ENCODE measurements at regions not wholly inside any gene's neighbourhood (a gene's known extent, or its start where the extent isn't known, plus 50 kb on each side); places are given as distances from the start of the nearest gene placed in this dataset.

DNA sequence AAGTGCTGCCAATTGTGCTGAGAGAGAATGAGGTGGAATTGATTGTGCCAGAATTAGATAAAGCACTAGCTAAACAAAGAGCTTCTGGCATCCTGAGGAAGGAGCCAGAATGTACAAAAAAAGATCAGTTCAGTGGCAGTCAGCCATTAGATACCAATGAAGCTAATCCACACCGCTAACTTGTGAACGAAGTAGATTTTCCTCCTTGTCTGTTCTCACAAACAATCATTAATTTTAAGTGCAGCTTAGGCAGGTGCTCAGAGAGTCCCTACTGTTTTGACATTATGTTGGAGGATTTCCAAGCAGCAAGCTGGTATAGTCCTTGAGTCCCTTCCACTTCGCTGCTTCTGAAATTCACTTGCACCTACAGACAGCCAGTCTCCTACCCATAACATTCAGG is 617.4 kb downstream of the CENPC start:
- Histone ChIP-seq H3K4me3 (ENCODE audit: low read depth in 2 of 2, low read length in 2 of 2) (no peak overlapping the region), H3K4me1 (ENCODE audit: control insufficient read depth, insufficient read depth, low read length) (no peaks in the 10 kb centered on the region), H3K27me3 (ENCODE audit: control insufficient read depth, insufficient read depth, low read length) (no peaks in the 10 kb centered on the region), H3K9me3 (ENCODE audit: control insufficient read depth, insufficient read depth, low read depth, low read length) (no peaks in the 10 kb centered on the region), H3K27ac (ENCODE audit: low read length) (no peak overlapping the region), H3K36me3 (ENCODE audit: control insufficient read depth, insufficient read depth, low read length) (no peaks in the 10 kb centered on the region)
- DNase-seq (ENCODE audit: low read depth, low spot score), result no peak
- in situ Hi-C loops (cut with HindIII; ENCODE audit: low pct_unique_long_range_greater_than_20kb, low sequenced_read_pairs) (no loop called here), intact Hi-C loops (cut with micrococcal nuclease; ENCODE audit: unreplicated experiment) (no loop called here)
- POLR2A ChIA-PET, result interaction anchor here (0.6 kb wide), 1 partner anchor 784 kb away, joined by 5 read pairs; no protein-coding TSS in a partner anchor
- BruUV-seq (replicated peaks), result no TSS peak
- CTCF ChIA-PET, result no interaction called here
- TF ChIP-seq SIN3A (IDR thresholded peaks at IDR 0.05; ENCODE audit: borderline replicate concordance, insufficient read depth, low read depth, low read length) (no peak), TCF7L2 (IDR thresholded peaks at IDR 0.05; ENCODE audit: low read depth, low read length) (no peak), POLR2AphosphoS5 (IDR thresholded peaks at IDR 0.05; ENCODE audit: low read depth, low read length) (no peak)
- TF ChIP-seq, protein P1, sequence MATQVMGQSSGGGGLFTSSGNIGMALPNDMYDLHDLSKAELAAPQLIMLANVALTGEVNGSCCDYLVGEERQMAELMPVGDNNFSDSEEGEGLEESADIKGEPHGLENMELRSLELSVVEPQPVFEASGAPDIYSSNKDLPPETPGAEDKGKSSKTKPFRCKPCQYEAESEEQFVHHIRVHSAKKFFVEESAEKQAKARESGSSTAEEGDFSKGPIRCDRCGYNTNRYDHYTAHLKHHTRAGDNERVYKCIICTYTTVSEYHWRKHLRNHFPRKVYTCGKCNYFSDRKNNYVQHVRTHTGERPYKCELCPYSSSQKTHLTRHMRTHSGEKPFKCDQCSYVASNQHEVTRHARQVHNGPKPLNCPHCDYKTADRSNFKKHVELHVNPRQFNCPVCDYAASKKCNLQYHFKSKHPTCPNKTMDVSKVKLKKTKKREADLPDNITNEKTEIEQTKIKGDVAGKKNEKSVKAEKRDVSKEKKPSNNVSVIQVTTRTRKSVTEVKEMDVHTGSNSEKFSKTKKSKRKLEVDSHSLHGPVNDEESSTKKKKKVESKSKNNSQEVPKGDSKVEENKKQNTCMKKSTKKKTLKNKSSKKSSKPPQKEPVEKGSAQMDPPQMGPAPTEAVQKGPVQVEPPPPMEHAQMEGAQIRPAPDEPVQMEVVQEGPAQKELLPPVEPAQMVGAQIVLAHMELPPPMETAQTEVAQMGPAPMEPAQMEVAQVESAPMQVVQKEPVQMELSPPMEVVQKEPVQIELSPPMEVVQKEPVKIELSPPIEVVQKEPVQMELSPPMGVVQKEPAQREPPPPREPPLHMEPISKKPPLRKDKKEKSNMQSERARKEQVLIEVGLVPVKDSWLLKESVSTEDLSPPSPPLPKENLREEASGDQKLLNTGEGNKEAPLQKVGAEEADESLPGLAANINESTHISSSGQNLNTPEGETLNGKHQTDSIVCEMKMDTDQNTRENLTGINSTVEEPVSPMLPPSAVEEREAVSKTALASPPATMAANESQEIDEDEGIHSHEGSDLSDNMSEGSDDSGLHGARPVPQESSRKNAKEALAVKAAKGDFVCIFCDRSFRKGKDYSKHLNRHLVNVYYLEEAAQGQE (IDR thresholded peaks at IDR 0.05; ENCODE audit: insufficient read depth in 1 of 2, low read depth in 2 of 2, low read length in 1 of 2), result no peak
- TF ChIP-seq, protein P2, sequence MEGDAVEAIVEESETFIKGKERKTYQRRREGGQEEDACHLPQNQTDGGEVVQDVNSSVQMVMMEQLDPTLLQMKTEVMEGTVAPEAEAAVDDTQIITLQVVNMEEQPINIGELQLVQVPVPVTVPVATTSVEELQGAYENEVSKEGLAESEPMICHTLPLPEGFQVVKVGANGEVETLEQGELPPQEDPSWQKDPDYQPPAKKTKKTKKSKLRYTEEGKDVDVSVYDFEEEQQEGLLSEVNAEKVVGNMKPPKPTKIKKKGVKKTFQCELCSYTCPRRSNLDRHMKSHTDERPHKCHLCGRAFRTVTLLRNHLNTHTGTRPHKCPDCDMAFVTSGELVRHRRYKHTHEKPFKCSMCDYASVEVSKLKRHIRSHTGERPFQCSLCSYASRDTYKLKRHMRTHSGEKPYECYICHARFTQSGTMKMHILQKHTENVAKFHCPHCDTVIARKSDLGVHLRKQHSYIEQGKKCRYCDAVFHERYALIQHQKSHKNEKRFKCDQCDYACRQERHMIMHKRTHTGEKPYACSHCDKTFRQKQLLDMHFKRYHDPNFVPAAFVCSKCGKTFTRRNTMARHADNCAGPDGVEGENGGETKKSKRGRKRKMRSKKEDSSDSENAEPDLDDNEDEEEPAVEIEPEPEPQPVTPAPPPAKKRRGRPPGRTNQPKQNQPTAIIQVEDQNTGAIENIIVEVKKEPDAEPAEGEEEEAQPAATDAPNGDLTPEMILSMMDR (IDR thresholded peaks at IDR 0.05), result no peak
- ATAC-seq, result no peak

DNA sequence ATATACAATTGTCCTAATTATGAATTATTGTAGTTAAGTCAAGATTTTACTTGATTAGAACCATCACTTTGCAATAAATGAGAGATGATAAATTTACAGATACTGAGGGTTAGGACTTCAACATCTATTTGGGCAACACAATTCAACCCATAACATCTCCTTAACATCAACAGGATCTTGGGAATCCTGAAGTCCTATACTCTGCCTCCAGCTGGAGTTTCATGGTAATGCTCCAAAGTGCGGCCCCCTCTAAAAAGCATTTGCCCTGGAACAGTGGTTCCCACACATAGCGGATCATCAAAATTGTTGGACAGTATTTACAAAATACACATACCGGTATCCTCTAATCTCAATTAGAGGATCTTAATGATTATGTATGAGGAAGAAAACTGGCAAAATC is 618.6 kb downstream of the CENPC start:
- H3K36me3 ChIP-seq (ENCODE audit: control insufficient read depth, insufficient read depth, low read length), result no peaks in the 10 kb centered on the region
- H3K27me3 ChIP-seq (ENCODE audit: control insufficient read depth, insufficient read depth, low read length), result no peaks in the 10 kb centered on the region
- H3K4me1 ChIP-seq (ENCODE audit: control insufficient read depth, insufficient read depth, low read length), result no peaks in the 10 kb centered on the region
- no peak overlapping the region for H3K27ac ChIP-seq (ENCODE audit: low read length)
- H3K4me3 ChIP-seq (ENCODE audit: low read depth in 2 of 2, low read length in 2 of 2), result no peak overlapping the region
- no peak for DNase-seq (ENCODE audit: low read depth, low spot score)
- intact Hi-C loops (cut with micrococcal nuclease; ENCODE audit: unreplicated experiment), result no loop called here
- TF ChIP-seq TCF7L2 (IDR thresholded peaks at IDR 0.05; ENCODE audit: low read depth, low read length) (no peak), POLR2AphosphoS5 (IDR thresholded peaks at IDR 0.05; ENCODE audit: low read depth, low read length) (no peak), SIN3A (IDR thresholded peaks at IDR 0.05; ENCODE audit: borderline replicate concordance, insufficient read depth, low read depth, low read length) (no peak)
- TF ChIP-seq, protein P1 (IDR thresholded peaks at IDR 0.05; ENCODE audit: insufficient read depth in 1 of 2, low read depth in 2 of 2, low read length in 1 of 2), result no peak
- TF ChIP-seq, protein P2 (IDR thresholded peaks at IDR 0.05), result no peak
- CTCF ChIA-PET, result no interaction called here
- H3K9me3 ChIP-seq (ENCODE audit: control insufficient read depth, insufficient read depth, low read depth, low read length), result no peaks in the 10 kb centered on the region
- no TSS peak for BruUV-seq (replicated peaks)
- ATAC-seq, result no peak
- in situ Hi-C loops (cut with HindIII; ENCODE audit: low pct_unique_long_range_greater_than_20kb, low sequenced_read_pairs), result no loop called here
- POLR2A ChIA-PET, result no interaction called here

Data from Panc1 (cell line).